HG03469 (cell line): ENCODE measurements at regions not wholly inside any gene's neighbourhood (a gene's known extent, or its start where the extent isn't known, plus 50 kb on each side); places are given as distances from the start of the nearest gene placed in this dataset.
"Not testable (repeated sequence)": the region's sequence is repeated elsewhere in the genome, so short reads cannot be mapped to it uniquely, and the experiment has no call there.

Experiments
- ATAC-seq: cut with Tn5 transposase; IDR thresholded peaks from one replicate; pipeline ENCODE4 v1.9.1; 2021; ENCODE audit warnings: mild to moderate bottlenecking, moderate library complexity, moderate number of reproducible peaks; ENCODE audit not compliant: unreplicated experiment

GRCh38 chr7:51644216-51644615 is 327.6 kb upstream of the COBL start:
- no peak for ATAC-seq

- no peak for ATAC-seq
These were observed 324.2 kb upstream of the COBL start for GRCh38 chr7:51640841-51641240.

GRCh38 chr7:51639661-51640334 is 323.2 kb upstream of the COBL start:
- ATAC-seq = no peak

GRCh38 chr7:51636503-51636902 is 319.9 kb upstream of the COBL start:
- ATAC-seq = no peak

GRCh38 chr7:51635775-51636174 is 319.2 kb upstream of the COBL start:
- ATAC-seq = no peak

- ATAC-seq = no peak
These were observed 317.9 kb upstream of the COBL start for GRCh38 chr7:51634538-51634937.

GRCh38 chr7:51634025-51634424 is 317.4 kb upstream of the COBL start:
- ATAC-seq = no peak

- no peak for ATAC-seq
These were observed 317.0 kb upstream of the COBL start for GRCh38 chr7:51633596-51633995.

- no peak for ATAC-seq
These were observed 316.4 kb upstream of the COBL start for GRCh38 chr7:51633006-51633405.

GRCh38 chr7:51630933-51631332 is 314.3 kb upstream of the COBL start:
- no peak for ATAC-seq

GRCh38 chr7:51629206-51629605 is 312.6 kb upstream of the COBL start:
- no peak for ATAC-seq

GRCh38 chr7:51621956-51622355 is 305.3 kb upstream of the COBL start:
- ATAC-seq = no peak

GRCh38 chr7:51620706-51621105 is 304.1 kb upstream of the COBL start:
- no peak for ATAC-seq

GRCh38 chr7:51619880-51620279 is 303.3 kb upstream of the COBL start:
- ATAC-seq = no peak

GRCh38 chr7:51617686-51618085 is 301.1 kb upstream of the COBL start:
- no peak for ATAC-seq

GRCh38 chr7:51613911-51614357 is 297.3 kb upstream of the COBL start:
- ATAC-seq = no peak

GRCh38 chr7:51611937-51612336 is 295.3 kb upstream of the COBL start:
- no peak for ATAC-seq

- no peak for ATAC-seq
These were observed 290.8 kb upstream of the COBL start for GRCh38 chr7:51607447-51607846.

GRCh38 chr7:51606601-51607154 is 290.1 kb upstream of the COBL start:
- no peak for ATAC-seq

- no peak for ATAC-seq
These were observed 285.8 kb upstream of the COBL start for GRCh38 chr7:51602376-51602775.

GRCh38 chr7:51601461-51601860 is 284.9 kb upstream of the COBL start:
- no peak for ATAC-seq

- not testable (repeated sequence) for ATAC-seq
These were observed 283.3 kb upstream of the COBL start for GRCh38 chr7:51599935-51600334.

GRCh38 chr7:51593628-51594027 is 277.0 kb upstream of the COBL start:
- no peak for ATAC-seq
